LNCaP clone FGC (cell line): ENCODE measurements at regions not wholly inside any gene's neighbourhood (a gene's known extent, or its start where the extent isn't known, plus 50 kb on each side); places are given as distances from the start of the nearest gene placed in this dataset.
A peak's percentile ranks its signal among the peaks of the same experiment; 100 is the strongest.

Experiments used
- DNase-seq: peaks from one replicate; pipeline ENCODE4 v3.0.0-alpha.2; 2011; ENCODE audit warnings: low read depth
- H3K4me3 ChIP-seq: 2 replicates; pipeline ENCODE4 v1.5.1; 2011; ENCODE audit warnings: mild to moderate bottlenecking, low read depth, low read length, control low read depth
- CTCF ChIP-seq: IDR thresholded peaks from 2 replicates; pipeline ENCODE4 v1.5.1; 2012; ENCODE audit warnings: mild to moderate bottlenecking; ENCODE audit not compliant: control insufficient read depth, insufficient read depth; ENCODE audit errors: extremely low read depth

- TF ChIP-seq CTCF: no peak
- H3K4me3 ChIP-seq: no peak overlapping the region
- no peak for DNase-seq
Measured at GRCh38 chr1:68586766-68587165, 89.9 kb upstream of the DEPDC1 start.

GRCh38 chr1:68588304-68588703, 91.4 kb upstream of the DEPDC1 start:
- no peak overlapping the region for H3K4me3 ChIP-seq
- no peak for TF ChIP-seq CTCF
- no peak for DNase-seq

- H3K4me3 ChIP-seq: no peak overlapping the region
- 0 out of 2 replicates have a peak, but pooled peaks have one; percentile 15 for TF ChIP-seq CTCF
- no peak for DNase-seq
Measured at GRCh38 chr1:68590473-68590872, 93.6 kb upstream of the DEPDC1 start.

GRCh38 chr1:68594851-68595250, 98.0 kb upstream of the DEPDC1 start:
- DNase-seq: no peak
- H3K4me3 ChIP-seq: no peak overlapping the region
- no peak for TF ChIP-seq CTCF

GRCh38 chr1:68600049-68600661, 103.3 kb upstream of the DEPDC1 start:
- no peak for DNase-seq
- TF ChIP-seq CTCF: no peak
- H3K4me3 ChIP-seq: no peak overlapping the region

- no peak overlapping the region for H3K4me3 ChIP-seq
- no peak for TF ChIP-seq CTCF
- no peak for DNase-seq
Measured at GRCh38 chr1:68608289-68608688, 111.4 kb upstream of the DEPDC1 start.

GRCh38 chr1:68615312-68615711, 118.4 kb upstream of the DEPDC1 start:
- no peak for DNase-seq
- no peak overlapping the region for H3K4me3 ChIP-seq
- no peak for TF ChIP-seq CTCF
